Liver (tissue), 8 donors: ENCODE measurements at regions not wholly inside any gene's neighbourhood (a gene's known extent, or its start where the extent isn't known, plus 50 kb on each side); places are given as distances from the start of the nearest gene placed in this dataset.

Experiments
- DNase-seq: peaks from one replicate; pipeline ENCODE4 v3.0.0-alpha.2; 2017; ENCODE audit warnings: low spot score
- H3K27ac ChIP-seq, 2 donors: one replicate each; pipeline ENCODE4 v1.7.0; 2013; ENCODE audit warnings: inconsistent platforms in 2 of 2, low read length in 2 of 2, control low read depth in 1 of 2, low read depth in 1 of 2, mild to moderate bottlenecking in 1 of 2
- H3K27me3 ChIP-seq, 4 donors: one replicate each; pipeline versions ENCODE4 v1.6.1 to v1.7.0; 2013; ENCODE audit warnings: low read length in 3 of 4, inconsistent platforms in 1 of 4, mild to moderate bottlenecking in 1 of 4, moderate library complexity in 1 of 4; ENCODE audit not compliant: control insufficient read depth in 4 of 4, insufficient read depth in 4 of 4
- H3K36me3 ChIP-seq, 4 donors: one replicate each; pipeline versions ENCODE4 v1.6.1 to v1.7.0; 2013; ENCODE audit warnings: low read length in 3 of 4, mild to moderate bottlenecking in 3 of 4, low read depth in 1 of 4, moderate library complexity in 1 of 4; ENCODE audit not compliant: control insufficient read depth in 4 of 4, insufficient read depth in 3 of 4
- H3K4me1 ChIP-seq, 4 donors: one replicate each; pipeline versions ENCODE4 v1.6.1 to v1.7.0; 2013; ENCODE audit warnings: low read length in 3 of 4, mild to moderate bottlenecking in 3 of 4, moderate library complexity in 1 of 4; ENCODE audit not compliant: control insufficient read depth in 4 of 4, insufficient read depth in 4 of 4
- H3K4me3 ChIP-seq, 3 donors: one replicate each; pipeline versions ENCODE4 v1.6.1 to v1.7.0; 2013; ENCODE audit warnings: low read length in 3 of 3, control low read depth in 1 of 3, low read depth in 1 of 3, mild to moderate bottlenecking in 1 of 3
- H3K9ac ChIP-seq, 2 donors: one replicate each; pipeline ENCODE4 v1.7.0; 2013; ENCODE audit warnings: low read length in 2 of 2, mild to moderate bottlenecking in 2 of 2, moderate library complexity in 2 of 2, control low read depth in 1 of 2, low read depth in 1 of 2
- H3K9me3 ChIP-seq, 4 donors: one replicate each; pipeline versions ENCODE4 v1.6.1 to v1.7.0; 2013; ENCODE audit warnings: low read length in 3 of 4; ENCODE audit not compliant: control insufficient read depth in 4 of 4
- CTCF ChIP-seq: fragments of 150-350 bp; IDR thresholded peaks from 2 replicates; pipeline ENCODE4 v1.5.1; 2017; ENCODE audit warnings: improper control_type of control experiment, low read depth, low read length; ENCODE audit not compliant: missing input control
- EGR1 ChIP-seq, 2 donors: IDR thresholded peaks; 2 replicates each; pipeline ENCODE4 v1.6.1; 2016 to 2018; ENCODE audit warnings: antibody characterized with exemption in 2 of 2, low read depth in 2 of 2
- FOXA1 ChIP-seq: IDR thresholded peaks from 2 replicates; pipeline ENCODE4 v1.6.1; 2016; ENCODE audit warnings: antibody characterized with exemption
- FOXA2 ChIP-seq: IDR thresholded peaks from 2 replicates; pipeline ENCODE4 v1.6.1; 2016; ENCODE audit warnings: antibody characterized with exemption
- GABPA ChIP-seq, 2 donors: IDR thresholded peaks in 1 of 2; conservative IDR thresholded peaks in 1 of 2; 2 replicates each; pipeline ENCODE4 v1.6.1; 2016; ENCODE audit warnings: antibody characterized with exemption in 2 of 2, mild to moderate bottlenecking in 1 of 2, moderate library complexity in 1 of 2
- HNF4A ChIP-seq, 2 donors: conservative IDR thresholded peaks; 2 replicates each; pipeline ENCODE4 v1.6.1; 2016; ENCODE audit warnings: antibody characterized with exemption in 2 of 2, mild to moderate bottlenecking in 2 of 2
- HNF4G ChIP-seq: IDR thresholded peaks from 2 replicates; pipeline ENCODE4 v1.6.1; 2016; ENCODE audit warnings: antibody characterized with exemption
- JUND ChIP-seq, 2 donors: IDR thresholded peaks; 2 replicates each; pipeline ENCODE4 v1.6.1; 2016; ENCODE audit warnings: antibody characterized with exemption in 2 of 2
- MAX ChIP-seq: IDR thresholded peaks from 2 replicates; pipeline ENCODE4 v1.6.1; 2016; ENCODE audit warnings: antibody characterized with exemption
- NR2F2 ChIP-seq: IDR thresholded peaks from 2 replicates; pipeline ENCODE4 v1.6.1; 2016; ENCODE audit warnings: antibody characterized with exemption
- RAD21 ChIP-seq, 2 donors: IDR thresholded peaks; 2 replicates each; pipeline ENCODE4 v1.6.1; 2016; ENCODE audit warnings: antibody characterized with exemption in 2 of 2, mild to moderate bottlenecking in 2 of 2
- SP1 ChIP-seq: IDR thresholded peaks from 2 replicates; pipeline ENCODE4 v1.6.1; 2018; ENCODE audit warnings: antibody characterized with exemption, mild to moderate bottlenecking
- TAF1 ChIP-seq: conservative IDR thresholded peaks from 2 replicates; pipeline ENCODE4 v1.6.1; 2016; ENCODE audit warnings: antibody characterized with exemption, mild to moderate bottlenecking
- YY1 ChIP-seq: IDR thresholded peaks from 2 replicates; pipeline ENCODE4 v1.6.1; 2016; ENCODE audit warnings: antibody characterized with exemption, mild to moderate bottlenecking
- WGBS: extraction: QIAGEN DNeasy Blood & Tissue Kit; methylation state at CpG from one replicate; pipeline ENCODE4 v1.1.7; 2013; 5-methylcytosine and 5-hydroxymethylcytosine counted together
- TF ChIP-seq, protein P1 (sequence below): IDR thresholded peaks from 2 replicates; pipeline ENCODE4 v1.6.1; 2016; ENCODE audit warnings: antibody characterized with exemption
- TF ChIP-seq, protein P2 (sequence below): IDR thresholded peaks from 2 replicates; pipeline ENCODE4 v1.6.1; 2016; ENCODE audit warnings: antibody characterized with exemption, mild to moderate bottlenecking
- donor health status: healthy.
- donor health status: healthy.
- donor health status: healthy.
- donor health status: healthy.
- donor health status: healthy.

DNA sequence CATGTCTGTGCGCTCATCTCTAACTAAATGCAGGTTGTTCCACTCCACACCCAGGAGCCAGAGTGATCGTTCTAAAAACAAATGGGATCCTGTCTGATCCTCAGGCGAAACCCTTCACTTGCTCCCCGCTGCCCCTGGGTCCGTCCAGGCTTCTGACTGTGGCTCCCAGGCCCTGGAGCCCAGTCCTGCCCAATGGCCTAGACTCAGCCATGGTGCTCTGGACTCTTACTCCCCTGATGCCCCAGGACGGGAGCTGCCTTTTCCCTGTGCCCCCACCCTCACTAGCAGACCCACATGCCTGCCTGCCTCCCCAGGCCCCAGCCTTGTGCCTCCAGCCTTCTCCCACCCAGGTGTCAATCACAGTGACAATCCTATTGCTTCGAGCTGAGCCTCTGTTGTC, 256.7 kb downstream of the BMP7 start:
- DNase-seq = no peak

DNA sequence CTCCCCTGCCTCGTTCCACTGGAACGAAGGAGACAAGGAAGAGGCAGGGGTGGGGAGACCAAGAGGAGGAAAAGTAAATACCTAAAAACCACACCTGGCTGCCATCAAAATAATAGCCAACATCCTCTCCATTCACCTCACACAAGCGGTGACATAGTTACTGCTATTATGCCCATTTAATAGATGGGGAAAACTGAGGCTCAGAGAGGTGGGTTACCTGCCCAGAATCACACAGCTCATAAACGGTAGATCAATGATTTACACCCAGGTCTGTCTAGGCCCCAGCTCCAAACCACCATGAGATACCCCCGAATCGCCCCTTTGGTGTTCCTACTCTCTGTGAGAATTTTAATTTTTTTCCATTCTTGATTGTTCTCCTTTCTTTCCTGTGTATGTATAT, 253.8 kb downstream of the BMP7 start:
- Histone ChIP-seq H3K9ac (no peak overlapping the region), H3K27me3 (peaks cover 0 to 26% (median 4%) of the 10 kb centered on the region in 4 donors)
- TF ChIP-seq MAX = no peak
- TF ChIP-seq, protein P1, sequence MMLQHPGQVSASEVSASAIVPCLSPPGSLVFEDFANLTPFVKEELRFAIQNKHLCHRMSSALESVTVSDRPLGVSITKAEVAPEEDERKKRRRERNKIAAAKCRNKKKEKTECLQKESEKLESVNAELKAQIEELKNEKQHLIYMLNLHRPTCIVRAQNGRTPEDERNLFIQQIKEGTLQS = no peak

More for the DNA sequence above, 256.7 kb downstream of the BMP7 start:
- peaks cover 0 to 24% (median 4%) of the 10 kb centered on the region in 4 donors for H3K27me3 ChIP-seq
- no peak overlapping the region for H3K4me3 ChIP-seq
- no peak overlapping the region for H3K27ac ChIP-seq
- H3K36me3 ChIP-seq = no peaks in the 10 kb centered on the region
- TF ChIP-seq CTCF = no peak
- TF ChIP-seq SP1 = no peak
- TF ChIP-seq, protein P2, sequence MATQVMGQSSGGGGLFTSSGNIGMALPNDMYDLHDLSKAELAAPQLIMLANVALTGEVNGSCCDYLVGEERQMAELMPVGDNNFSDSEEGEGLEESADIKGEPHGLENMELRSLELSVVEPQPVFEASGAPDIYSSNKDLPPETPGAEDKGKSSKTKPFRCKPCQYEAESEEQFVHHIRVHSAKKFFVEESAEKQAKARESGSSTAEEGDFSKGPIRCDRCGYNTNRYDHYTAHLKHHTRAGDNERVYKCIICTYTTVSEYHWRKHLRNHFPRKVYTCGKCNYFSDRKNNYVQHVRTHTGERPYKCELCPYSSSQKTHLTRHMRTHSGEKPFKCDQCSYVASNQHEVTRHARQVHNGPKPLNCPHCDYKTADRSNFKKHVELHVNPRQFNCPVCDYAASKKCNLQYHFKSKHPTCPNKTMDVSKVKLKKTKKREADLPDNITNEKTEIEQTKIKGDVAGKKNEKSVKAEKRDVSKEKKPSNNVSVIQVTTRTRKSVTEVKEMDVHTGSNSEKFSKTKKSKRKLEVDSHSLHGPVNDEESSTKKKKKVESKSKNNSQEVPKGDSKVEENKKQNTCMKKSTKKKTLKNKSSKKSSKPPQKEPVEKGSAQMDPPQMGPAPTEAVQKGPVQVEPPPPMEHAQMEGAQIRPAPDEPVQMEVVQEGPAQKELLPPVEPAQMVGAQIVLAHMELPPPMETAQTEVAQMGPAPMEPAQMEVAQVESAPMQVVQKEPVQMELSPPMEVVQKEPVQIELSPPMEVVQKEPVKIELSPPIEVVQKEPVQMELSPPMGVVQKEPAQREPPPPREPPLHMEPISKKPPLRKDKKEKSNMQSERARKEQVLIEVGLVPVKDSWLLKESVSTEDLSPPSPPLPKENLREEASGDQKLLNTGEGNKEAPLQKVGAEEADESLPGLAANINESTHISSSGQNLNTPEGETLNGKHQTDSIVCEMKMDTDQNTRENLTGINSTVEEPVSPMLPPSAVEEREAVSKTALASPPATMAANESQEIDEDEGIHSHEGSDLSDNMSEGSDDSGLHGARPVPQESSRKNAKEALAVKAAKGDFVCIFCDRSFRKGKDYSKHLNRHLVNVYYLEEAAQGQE = no peak
- TF ChIP-seq NR2F2 = no peak
- TF ChIP-seq FOXA2 = no peak
- TF ChIP-seq HNF4G = no peak
- no peak for TF ChIP-seq MAX
- TF ChIP-seq EGR1 (IDR thresholded peaks at IDR 0.05; ENCODE audit: low read depth in 2 of 2) = no peak
- no peak for TF ChIP-seq HNF4A (conservative IDR thresholded peaks at IDR 0.05)
- TF ChIP-seq JUND (IDR thresholded peaks at IDR 0.05) = no peak
- TF ChIP-seq YY1 = no peak
- no peaks in the 10 kb centered on the region for H3K9me3 ChIP-seq
- no peaks in the 10 kb centered on the region for H3K4me1 ChIP-seq
- 71% methylated on average over 7 of the region's 7 CpGs for WGBS
- no peak overlapping the region for H3K9ac ChIP-seq

DNA sequence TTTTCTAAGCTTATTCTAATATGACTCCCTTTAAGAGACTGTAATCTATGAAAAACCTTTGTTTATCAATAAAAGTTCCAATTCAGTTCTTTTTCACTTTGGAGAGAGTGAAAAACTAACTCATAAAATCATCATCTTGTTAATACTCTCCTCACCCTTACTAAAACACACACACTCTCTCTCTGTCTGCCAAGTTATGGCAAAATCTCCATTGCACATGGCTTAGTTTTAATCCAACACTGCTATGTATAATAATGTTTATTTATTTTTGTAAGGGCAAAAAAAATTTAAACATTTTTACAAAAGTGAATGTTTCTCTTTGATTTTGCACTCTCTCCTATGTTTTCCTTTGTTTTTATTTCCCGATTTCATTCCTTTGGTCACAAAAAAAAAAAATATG, 253.2 kb downstream of the BMP7 start:
- no peak overlapping the region for H3K9ac ChIP-seq
- WGBS = 75% methylated on average over 1 of the region's 1 CpG
- H3K36me3 ChIP-seq = no peaks in the 10 kb centered on the region
- H3K4me1 ChIP-seq = no peaks in the 10 kb centered on the region
- H3K27me3 ChIP-seq = peaks cover 0 to 25% (median 4%) of the 10 kb centered on the region in 4 donors
- H3K27ac ChIP-seq = no peak overlapping the region
- no peaks in the 10 kb centered on the region for H3K9me3 ChIP-seq
- no peak overlapping the region for H3K4me3 ChIP-seq
- no peak for DNase-seq
- TF ChIP-seq NR2F2 = no peak
- TF ChIP-seq, protein P1 = no peak
- no peak for TF ChIP-seq YY1
- TF ChIP-seq FOXA1 = no peak
- TF ChIP-seq RAD21 (IDR thresholded peaks at IDR 0.05) = no peak
- TF ChIP-seq FOXA2 = no peak
- no peak for TF ChIP-seq TAF1
- no peak for TF ChIP-seq GABPA (IDR thresholded peaks at IDR 0.05 in 1 of 2, conservative IDR thresholded peaks at IDR 0.05 in 1 of 2)
- no peak for TF ChIP-seq EGR1 (IDR thresholded peaks at IDR 0.05; ENCODE audit: low read depth in 2 of 2)
- no peak for TF ChIP-seq HNF4G
- TF ChIP-seq CTCF = no peak

More for the DNA sequence above, 253.8 kb downstream of the BMP7 start:
- H3K4me3 ChIP-seq = no peak overlapping the region
- DNase-seq = no peak
- WGBS = 89% methylated on average over 6 of the region's 6 CpGs
- H3K9me3 ChIP-seq = no peaks in the 10 kb centered on the region
- H3K27ac ChIP-seq = no peak overlapping the region
- H3K36me3 ChIP-seq = no peaks in the 10 kb centered on the region
- H3K4me1 ChIP-seq = no peaks in the 10 kb centered on the region
